ENCODE measurements at regions not wholly inside any gene's neighbourhood (a gene's known extent, or its start where the extent isn't known, plus 50 kb on each side); places are given as distances from the start of the nearest gene placed in this dataset.

DNA sequence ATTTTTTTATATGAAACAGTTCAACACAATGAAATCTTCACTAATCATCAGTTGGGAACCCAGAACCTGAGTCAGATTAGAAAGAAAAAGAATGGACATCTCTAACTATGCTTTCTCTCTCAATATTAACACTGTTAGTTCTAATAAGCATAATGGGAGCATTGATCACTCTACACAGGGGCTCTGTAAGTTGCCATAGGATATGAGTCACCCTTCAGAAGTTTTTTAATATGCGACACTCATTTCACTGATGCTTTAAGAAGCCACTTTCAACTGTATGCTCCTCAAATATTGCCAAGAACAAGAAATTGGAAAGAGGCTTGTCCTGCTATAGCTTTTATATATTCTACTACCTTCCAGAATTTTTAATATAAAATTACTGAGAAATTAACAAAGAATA, 187.0 kb downstream of the AASDH start:
- DNase-seq, result no peak

DNA sequence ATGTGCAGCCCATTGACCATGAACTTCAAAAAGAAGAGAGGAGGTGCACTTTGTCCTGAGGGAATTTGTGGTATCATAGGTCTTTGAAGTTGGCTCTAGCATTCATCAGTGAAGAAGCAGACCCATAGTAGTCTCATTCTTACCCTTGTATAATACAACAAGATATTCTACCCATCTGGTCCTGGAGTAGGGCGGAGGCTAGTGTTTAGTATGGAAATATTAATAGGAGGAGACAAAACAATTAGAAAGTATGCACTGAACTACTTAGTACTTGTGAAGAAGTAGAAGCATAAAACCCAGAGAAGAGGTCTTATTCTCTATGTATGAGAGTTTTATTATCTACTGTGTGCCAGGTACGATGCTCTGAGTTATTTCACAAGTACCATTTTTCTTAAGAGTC, 189.0 kb downstream of the AASDH start:
- DNase-seq, result no peak

DNA sequence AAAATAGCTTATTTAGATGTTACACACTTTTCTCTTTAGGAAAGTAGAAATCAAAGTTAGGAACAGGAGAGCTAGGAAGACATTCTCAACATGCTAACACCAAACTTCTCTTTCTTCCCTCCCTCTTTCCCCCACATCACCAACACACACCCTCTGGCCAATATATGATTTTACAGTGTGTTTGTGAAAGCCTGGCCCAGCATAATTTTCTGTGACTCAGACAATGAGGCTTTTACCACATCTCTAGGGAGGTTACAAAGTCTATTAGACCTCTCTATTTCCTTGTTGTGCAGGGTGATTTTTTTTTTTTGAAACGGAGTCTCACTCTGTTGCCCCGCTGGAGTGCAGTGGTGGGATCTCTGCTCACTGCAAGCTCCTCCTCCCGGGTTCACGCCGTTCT, 189.9 kb downstream of the AASDH start:
- no peak for DNase-seq

DNA sequence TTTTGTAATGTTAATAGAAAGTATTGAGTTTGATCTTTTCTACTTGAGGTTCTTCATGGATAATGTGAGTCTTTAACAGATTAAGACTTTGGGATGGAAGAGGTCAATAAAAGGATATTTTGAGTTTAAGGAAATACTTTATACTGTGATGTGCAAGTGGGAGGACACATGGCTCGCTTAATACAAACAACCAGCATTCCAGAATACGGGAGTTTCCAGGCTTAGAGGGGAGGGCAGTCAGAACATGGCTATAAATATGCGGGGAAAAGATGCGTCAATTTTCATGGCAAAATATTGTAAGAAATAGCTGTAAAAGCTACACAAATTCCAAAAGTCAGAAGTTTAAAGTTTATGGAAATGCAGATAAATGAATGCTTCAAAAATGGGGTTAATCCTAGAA, 192.3 kb downstream of the AASDH start:
- DNase-seq, result no peak

DNA sequence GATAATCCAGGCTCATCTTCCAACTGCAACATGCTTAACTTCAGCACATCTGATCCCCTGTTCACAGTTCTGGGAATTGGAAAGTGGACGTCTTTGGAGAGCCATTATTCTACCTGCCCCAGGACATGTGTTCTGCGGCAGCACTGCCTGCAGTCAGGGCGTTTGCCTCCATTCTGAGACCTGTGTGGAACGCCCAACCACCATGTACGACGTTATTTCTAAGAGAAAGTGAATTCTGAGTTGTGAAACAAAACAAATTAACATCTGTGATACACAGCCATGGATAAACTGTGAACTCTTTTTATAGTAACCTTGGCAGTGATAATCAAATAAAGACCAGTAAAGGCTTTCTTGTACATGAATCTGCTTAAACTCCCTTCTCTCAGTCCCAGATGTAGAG, 195.8 kb downstream of the AASDH start:
- DNase-seq, result no peak

DNA sequence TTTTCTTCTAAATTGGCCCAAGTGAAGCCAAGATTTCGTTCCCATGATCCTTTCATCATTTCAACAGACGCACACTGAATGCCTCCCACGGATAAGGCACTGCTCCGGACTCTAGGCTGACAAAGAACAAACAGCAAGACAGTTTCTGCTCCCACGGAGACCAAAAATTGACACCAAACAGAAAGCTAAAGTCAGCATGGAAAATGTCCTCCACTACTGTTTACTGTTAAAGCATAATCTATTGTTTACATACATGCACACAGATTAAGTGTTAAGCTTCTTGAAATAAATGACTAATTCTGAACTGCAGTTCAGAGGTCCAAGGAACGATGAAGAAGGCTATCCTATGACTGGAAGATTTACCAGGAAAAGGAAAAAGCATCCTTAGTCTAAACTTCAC, 199.6 kb downstream of the AASDH start:
- no peak for DNase-seq

DNA sequence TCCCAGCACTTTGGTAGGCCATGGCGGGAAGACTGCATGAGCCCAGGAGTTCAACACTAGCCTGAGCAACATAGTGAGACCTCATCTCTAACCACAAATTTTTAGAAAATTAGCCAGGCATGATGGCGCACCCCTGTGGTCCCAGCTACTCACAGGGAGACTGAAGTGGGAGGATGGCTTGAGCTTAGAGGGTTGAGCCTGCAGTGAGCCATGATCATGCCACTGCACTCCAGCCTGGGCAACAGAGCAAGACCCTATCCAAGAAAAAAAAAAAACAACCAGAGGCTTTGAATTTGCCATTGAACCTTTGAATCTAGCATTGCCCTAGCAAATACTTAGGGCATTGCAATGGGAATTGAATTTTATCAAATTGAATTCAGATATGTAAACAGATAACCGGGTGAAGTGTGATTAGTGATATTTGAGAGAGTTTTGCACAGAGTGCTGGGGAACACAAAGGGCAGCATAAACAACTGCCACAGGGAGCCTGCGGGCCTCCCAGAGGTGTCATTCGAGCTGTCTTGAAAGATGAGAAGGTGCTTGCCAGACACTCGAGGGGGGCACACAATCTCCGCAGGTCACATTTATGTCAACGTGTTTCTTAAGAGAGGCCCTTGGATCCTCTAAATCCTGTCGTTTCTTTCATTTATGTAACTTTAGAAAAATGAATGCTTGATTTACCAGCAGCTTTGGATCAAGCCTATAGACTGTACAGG, 200.3 kb downstream of the AASDH start:
- DNase-seq, result no peak

DNA sequence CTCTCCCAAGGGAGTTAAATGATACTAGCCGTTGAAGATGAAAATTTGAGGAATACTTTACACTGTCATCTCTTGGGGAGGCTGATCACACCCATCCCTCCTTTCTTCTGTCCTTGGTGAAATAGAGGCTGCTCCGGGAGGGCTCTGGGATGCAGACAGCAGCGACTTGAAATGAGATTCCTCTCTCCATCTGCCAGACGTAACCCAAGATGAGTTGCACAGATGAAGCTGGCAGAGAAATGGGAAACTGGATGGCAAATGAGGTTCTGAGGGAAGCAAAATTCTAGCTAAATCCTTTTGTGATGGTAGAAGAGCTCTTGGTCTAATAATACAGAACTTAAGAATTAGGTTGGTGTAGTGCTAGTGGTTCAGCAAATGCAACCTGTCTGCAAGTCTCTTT, 201.4 kb downstream of the AASDH start:
- DNase-seq, result no peak

DNA sequence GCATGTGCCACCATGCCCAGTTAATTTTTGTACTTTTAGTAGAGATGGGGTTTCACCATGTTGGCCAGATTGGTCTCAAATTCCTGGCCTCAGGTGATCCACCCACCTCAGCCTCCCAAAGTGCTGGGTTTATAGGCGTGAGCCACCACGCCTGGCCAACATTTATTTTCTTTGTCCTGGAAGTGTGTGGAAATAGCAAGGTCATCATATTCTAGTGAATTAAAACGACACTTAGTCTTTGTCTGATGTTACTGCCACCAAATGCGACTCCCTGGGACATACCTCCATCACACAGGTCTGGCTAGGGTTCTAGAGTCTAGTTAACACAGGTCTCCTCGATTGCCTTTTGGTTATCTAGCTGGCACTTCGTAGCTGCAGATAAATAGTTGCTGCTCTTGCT, 203.1 kb downstream of the AASDH start:
- DNase-seq, result no peak

DNA sequence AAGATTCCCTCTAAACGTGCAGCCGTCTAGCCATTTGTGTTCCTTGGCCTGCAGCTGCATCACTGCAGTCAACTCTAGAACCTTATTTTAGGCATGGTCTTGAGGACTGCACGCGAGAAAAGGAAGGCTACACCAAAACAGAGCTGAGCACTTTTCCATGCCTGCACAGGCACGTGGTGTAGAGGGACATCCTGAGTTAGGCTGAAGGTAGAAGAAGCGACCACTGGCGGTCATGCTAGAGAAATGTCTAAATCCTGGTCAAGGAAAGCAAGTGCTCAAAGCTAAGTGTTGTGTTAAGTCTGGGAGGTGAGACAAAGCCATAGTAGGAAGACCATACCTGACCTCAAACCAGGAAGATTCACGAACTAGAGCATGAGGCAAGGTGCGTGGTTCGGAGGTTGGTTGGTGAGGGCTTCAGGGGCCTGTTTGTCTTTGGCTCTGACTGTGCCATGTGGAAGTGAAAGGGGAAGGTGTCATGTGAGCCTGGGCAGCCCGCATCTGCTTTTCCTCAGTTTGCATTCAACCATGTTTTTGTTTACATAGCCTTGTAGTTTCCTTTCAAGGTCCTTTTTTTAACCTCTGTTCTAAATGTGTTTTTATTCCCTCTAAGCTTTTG, 203.8 kb downstream of the AASDH start:
- DNase-seq, result no peak

DNA sequence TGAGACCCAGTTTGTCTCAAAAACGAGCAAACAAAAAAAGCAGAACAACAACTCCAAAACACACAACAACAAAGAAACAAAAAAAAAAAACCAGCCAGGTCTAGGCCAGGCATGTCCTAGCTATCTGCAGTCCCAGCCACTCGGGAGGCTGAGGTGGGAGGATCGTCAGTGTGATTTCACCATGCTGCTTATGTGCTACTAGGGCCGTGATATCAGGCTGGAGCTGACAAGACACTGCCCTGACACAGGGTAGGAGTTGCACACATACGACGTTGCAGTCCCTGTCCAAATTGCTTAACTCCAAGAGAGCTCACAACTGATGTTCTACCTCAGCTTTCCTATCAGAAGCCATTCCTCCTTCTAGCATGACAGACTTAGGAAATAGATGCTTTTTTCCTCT, 204.9 kb downstream of the AASDH start:
- DNase-seq, result no peak

DNA sequence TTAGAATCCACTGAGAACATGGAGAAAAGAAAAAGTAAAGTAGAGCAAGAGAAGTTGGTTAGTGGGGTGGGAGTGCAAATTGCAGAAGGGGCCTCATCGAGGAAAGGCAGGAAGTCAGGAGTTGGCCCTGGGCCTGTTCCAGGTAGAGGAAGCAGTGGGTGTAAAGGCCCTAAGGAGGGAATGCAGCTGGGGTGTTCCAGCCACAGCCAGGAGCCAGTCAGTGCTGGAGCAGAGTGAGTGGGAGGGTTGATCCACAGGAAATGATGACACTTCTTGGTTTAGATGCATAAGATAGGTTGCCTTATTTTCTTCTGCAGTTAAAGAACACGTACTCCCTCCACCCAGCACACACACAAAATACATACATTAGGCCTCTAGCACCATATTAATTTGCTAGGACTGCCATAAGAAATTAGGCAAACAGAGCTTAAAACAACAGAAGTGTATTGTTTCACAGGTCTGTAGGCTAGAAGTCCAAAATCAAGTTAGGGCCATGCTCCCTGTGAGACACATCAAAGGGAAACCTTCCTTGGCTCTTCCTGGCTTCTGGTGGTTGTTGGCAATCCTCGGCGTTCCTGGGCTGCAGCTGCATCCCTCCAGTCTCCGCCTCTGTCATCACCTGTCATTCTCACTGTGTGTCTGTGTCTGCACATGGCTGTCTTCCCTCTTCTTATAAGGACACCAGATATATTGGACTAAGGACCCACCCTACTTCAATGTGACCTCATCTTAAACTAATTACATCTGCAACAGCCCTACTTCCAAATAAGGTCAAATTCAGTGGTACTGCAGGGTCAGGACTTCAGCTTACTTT, 205.9 kb downstream of the AASDH start:
- no peak for DNase-seq

DNA sequence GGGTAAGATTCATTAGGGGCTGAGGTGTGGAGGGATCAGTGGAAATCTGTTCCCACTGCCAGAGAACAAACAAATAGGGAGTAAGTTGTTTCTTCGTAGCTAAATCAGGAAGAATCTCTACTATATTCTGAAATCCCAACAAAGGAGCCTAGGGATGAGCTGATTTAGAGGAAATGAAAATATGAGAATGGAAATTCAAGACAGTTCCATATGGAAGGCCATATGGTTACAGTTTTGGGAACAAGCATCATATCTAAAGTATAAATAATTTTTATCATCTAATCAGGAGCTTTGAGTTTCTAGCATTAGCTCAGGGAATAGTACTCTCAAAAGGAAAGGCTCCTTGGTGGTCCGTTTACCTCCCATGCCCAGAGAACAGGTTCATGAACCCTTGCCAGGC, 218.2 kb downstream of the AASDH start:
- no peak for DNase-seq

DNA sequence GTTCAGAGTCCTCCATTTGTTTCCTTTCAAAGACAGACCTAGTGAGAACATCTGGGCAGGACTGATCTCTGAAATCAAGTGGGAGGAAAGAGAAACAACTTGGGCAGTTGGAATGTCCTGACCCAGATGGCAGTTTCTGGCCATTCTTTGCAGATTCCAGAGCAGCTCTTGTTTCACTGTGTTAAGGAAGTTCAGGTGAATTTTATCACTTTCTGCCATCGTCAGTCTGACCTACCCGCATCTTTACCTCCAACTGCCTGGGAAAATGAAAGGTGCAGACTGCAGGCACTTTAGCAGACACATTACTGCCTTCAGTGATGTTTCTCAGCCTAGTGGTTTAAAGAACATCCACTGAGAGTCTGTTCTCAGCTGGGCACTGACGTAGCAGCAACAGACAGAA, 216.2 kb downstream of the CEP135 start:
- DNase-seq, result no peak

DNA sequence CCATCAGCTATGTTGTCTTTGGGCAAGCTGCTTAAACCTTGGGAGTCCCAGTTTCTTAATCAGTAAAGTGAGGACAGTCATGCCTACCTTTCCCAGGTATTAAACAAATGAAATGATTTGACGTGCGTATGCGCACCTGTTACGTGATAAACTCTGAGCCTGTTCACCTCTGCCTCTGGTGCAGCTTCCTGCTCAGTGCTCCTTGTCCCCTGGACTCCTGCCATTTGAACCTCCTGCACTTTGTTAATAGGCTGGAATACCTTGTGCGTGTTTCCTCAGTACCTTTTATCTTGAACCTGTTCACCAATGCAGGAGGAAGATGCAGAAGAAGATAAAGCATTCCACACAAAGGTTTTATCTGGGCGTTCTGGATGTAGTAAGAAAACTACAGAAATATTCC, 211.9 kb downstream of the CEP135 start:
- DNase-seq, result no peak

DNA sequence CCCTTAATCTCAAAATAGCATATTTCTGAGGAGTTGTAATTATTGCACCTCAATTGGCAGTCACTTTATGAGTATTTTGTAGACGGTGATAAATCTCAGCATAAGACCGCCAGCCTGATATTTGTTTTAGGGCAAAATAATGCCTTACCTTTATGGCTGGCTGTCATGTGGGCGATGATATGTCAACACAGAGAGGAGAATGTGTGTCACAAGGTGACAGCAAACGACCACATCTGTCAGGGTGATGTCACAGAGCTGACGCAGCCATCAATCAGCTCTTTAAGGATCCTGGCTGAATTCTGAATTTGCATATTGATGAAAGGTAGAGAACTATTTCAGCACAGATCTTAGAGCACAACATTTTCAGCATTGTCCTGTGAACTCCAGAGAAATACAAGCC, 209.7 kb downstream of the CEP135 start:
- DNase-seq, result no peak

DNA sequence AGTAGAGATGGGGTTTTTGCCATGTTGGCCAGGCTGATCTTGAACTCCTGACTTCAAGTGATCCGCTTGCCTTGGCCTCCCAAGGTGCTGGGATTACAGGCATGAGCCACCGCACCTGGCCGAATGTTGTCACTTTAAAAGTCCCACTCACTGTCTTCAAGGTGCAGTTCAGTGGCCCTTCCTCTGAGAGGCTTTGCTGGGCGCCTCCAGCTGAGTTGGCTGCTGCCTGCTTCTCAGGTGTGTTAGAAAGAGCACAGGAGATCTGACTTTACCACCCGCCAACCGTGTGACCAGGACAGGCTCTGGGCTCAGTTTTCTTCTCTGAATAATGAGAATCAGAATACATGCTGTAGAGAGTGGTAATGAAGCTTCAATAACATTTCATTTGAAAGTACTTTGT, 207.4 kb downstream of the CEP135 start:
- no peak for DNase-seq

DNA sequence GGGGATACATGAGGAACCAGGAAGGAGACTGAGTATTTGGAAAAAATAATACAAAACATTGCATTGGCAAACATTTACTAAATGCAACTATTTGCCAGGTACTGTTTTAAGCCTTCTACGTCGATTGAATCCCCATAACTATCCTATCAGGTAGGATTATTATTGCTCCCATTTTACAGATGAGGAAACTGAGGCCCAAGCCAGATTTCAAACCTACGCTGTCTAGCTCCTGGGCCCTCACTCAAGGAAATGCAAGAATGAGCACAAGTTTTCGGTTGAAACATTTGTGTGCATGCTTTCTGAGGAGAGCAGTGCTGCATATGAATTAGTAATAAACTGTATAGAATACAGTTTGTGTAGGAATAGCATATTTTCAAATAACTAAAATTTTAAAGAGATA, 206.7 kb downstream of the CEP135 start:
- no peak for DNase-seq

DNA sequence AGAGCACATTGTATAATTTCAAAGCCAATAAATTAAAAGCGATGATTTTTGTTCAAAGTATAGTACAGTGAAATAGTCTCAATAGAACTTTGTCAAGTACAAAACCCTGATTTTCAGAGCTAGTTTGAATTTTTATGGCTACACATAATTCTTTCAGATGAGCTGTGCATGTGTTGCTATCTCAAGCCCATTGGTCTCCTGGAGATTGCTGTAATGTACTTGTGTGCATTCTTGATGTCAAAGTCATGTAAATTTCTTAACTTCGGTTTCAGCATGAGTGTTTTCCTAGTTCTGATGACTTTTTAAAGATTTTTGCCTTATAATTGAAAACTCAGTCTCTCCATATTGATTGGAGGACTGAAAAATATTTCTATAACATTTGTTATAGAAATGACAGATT, 200.8 kb downstream of the CEP135 start:
- no peak for DNase-seq

DNA sequence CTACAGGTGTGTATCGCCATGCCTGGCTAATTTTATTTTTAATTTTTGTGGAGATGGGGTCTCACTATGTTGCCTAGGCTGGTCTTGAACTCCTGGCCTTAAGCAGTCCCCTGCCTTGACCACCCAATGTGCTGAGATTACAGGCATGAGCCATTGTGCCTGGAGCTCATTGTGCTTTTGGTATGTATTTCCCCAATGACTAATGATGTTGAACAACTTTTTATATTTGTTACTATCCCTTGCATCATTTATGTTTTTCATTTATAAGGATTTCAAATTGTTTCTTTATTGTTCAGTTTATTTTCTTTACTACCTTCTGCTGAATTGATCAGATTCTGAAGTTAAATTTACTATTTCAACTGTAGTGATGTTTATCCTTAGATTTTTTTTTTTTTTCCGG, 199.7 kb downstream of the CEP135 start:
- DNase-seq, result no peak

DNA sequence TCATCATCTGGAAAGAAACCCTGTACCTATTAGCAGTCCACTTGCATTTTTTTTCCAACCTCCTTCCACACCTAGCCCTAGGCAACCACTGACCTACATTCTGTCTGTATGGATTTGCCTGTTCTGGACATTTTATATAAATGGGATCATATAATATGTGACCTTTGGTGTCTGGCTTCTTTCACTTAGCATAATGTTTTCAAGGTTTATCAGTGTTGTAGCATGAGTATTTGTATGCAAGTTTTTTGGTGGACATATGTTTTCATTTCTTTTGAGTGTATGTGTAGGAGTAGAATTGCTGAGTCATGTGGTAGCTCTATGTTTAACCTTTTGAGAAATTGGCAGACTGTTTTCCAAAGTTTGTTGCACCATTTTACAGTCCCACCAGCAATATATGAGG, 198.6 kb downstream of the CEP135 start:
- DNase-seq, result no peak

DNA sequence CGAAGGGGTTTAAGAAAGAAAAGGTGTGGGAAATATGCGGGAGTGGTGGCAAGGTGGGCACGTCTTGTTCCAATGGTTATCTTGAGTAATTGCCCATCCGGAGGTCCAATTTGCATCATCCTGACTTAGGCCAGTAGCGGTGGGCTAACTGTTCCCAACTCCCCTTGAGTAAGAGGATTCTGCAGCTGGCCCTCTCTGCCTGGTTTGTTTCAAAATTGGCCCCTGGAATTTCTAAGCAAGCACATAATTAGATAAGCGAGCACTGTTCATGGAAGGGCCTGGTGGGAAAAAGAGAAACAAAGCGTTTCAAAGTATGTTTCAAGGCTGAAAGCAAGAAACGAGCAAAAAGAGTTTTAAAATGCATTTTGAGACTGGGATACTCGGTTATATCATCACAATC, 198.2 kb downstream of the CEP135 start:
- DNase-seq, result no peak

DNA sequence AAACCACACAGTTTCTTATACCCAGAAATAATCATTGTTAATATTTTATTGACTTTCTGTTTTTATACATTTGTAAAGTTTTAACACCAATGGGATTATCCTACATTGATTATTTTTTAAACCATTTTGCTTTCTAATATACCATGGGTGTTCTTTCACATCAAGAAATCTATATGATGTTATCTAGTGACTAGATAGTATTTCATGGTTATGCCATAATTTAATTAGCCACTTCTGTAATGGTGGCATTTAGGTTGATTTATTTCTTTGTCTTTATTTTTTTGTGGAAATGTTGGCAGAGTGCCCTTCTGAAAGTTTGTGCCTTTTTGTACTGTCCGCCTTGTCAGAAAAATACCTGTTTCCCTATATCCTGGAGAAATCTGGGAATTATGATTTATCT, 193.3 kb downstream of the CEP135 start:
- DNase-seq, result no peak
